ENCODE measurements at regions not wholly inside any gene's neighbourhood (a gene's known extent, or its start where the extent isn't known, plus 50 kb on each side); places are given as distances from the start of the nearest gene placed in this dataset.

DNA sequence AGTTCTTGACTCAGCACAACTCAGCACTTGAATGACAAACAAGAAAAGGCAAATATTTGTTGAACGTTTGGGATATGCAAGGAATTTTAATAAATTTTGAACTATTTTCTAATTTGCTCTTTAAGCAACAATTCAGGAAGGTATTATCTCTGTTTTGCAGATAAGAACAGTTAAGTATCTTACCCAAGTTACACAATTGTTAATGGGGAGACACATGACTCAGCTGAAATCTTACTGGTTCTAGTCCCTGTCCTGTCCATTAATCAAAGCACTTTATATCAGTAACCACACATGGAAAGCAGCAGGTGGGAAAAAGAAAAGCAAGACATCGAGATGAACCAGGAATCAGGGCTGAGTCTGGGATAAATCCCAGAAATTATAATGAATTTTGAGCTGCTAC, 493.9 kb upstream of the PIK3C3 start:
- Mint-ChIP-seq H3K27ac (ENCODE audit: unreplicated experiment) (no peak overlapping the region), H3K27me3 (ENCODE audit: low read depth, unreplicated experiment) (no peaks in the 10 kb centered on the region), H3K9me3 (ENCODE audit: unreplicated experiment) (no peaks in the 10 kb centered on the region), H3K36me3 (ENCODE audit: low read depth, unreplicated experiment) (no peaks in the 10 kb centered on the region), H3K4me3 (ENCODE audit: unreplicated experiment) (no peak overlapping the region), H3K4me1 (ENCODE audit: low read depth, unreplicated experiment) (peaks cover 1% of the 10 kb centered on the region)
- Histone ChIP-seq H2AFZ (ENCODE audit: low read depth, low read length) (no peak overlapping the region), H3K79me2 (ENCODE audit: insufficient read depth, low read length) (no peaks in the 10 kb centered on the region), H3K9ac (ENCODE audit: low read length) (no peak overlapping the region), H3K4me3 (ENCODE audit: insufficient read depth, low read depth, low read length) (no peak overlapping the region), H3K27ac (ENCODE audit: low read depth, low read length) (no peak overlapping the region), H3K36me3 (ENCODE audit: insufficient read depth, low read length) (no peaks in the 10 kb centered on the region), H3K4me2 (ENCODE audit: low read length) (no peak overlapping the region), H4K20me1 (ENCODE audit: insufficient read depth, low read length) (no peaks in the 10 kb centered on the region), H3K27me3 (ENCODE audit: insufficient read depth, low read length) (no peaks in the 10 kb centered on the region), H3K9me3 (ENCODE audit: insufficient read depth, low read depth, low read length) (no peaks in the 10 kb centered on the region), H3K4me1 (ENCODE audit: insufficient read depth, low read length) (no peaks in the 10 kb centered on the region)
- DNase-seq (ENCODE audit: low read depth) (no peak), FAIRE-seq (no peak)
- TF ChIP-seq EZH2 (IDR thresholded peaks at IDR 0.05; ENCODE audit: insufficient read depth, low read length) = no peak
- TF ChIP-seq, protein P1, sequence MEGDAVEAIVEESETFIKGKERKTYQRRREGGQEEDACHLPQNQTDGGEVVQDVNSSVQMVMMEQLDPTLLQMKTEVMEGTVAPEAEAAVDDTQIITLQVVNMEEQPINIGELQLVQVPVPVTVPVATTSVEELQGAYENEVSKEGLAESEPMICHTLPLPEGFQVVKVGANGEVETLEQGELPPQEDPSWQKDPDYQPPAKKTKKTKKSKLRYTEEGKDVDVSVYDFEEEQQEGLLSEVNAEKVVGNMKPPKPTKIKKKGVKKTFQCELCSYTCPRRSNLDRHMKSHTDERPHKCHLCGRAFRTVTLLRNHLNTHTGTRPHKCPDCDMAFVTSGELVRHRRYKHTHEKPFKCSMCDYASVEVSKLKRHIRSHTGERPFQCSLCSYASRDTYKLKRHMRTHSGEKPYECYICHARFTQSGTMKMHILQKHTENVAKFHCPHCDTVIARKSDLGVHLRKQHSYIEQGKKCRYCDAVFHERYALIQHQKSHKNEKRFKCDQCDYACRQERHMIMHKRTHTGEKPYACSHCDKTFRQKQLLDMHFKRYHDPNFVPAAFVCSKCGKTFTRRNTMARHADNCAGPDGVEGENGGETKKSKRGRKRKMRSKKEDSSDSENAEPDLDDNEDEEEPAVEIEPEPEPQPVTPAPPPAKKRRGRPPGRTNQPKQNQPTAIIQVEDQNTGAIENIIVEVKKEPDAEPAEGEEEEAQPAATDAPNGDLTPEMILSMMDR (IDR thresholded peaks at IDR 0.05; ENCODE audit: insufficient read depth, low read depth, low read length) = no peak

DNA sequence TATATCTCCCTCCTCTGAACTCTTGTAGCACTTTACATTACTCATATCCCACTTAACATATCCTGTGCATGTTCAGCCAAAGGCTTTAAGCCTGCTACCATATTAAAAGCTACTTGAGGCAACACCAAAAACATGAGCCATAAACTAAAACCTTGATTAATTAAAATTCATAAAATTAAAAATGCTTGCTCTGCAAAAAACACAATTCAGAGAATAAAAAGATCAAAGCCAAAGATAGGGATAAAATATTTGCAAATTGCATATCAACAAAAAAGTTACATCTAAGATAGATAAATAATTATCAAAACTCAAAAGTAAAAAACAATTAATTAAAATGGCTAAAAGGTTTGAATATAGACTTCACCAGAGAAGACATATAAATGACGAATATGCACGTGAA, 495.4 kb upstream of the PIK3C3 start:
- H3K4me2 ChIP-seq (ENCODE audit: low read length) = no peak overlapping the region
- no peak overlapping the region for H3K9ac ChIP-seq (ENCODE audit: low read length)
- no peaks in the 10 kb centered on the region for H3K27me3 ChIP-seq (ENCODE audit: insufficient read depth, low read length)
- H3K9me3 Mint-ChIP-seq (ENCODE audit: unreplicated experiment) = no peaks in the 10 kb centered on the region
- no peaks in the 10 kb centered on the region for H3K9me3 ChIP-seq (ENCODE audit: insufficient read depth, low read depth, low read length)
- no peaks in the 10 kb centered on the region for H3K4me1 Mint-ChIP-seq (ENCODE audit: low read depth, unreplicated experiment)
- no peak for DNase-seq (ENCODE audit: low read depth)
- no peak for FAIRE-seq
- no peaks in the 10 kb centered on the region for H3K4me1 ChIP-seq (ENCODE audit: insufficient read depth, low read length)
- no peak overlapping the region for H3K4me3 Mint-ChIP-seq (ENCODE audit: unreplicated experiment)
- no peak overlapping the region for H2AFZ ChIP-seq (ENCODE audit: low read depth, low read length)
- H3K4me3 ChIP-seq (ENCODE audit: insufficient read depth, low read depth, low read length) = no peak overlapping the region
- no peaks in the 10 kb centered on the region for H4K20me1 ChIP-seq (ENCODE audit: insufficient read depth, low read length)
- no peak overlapping the region for H3K27ac Mint-ChIP-seq (ENCODE audit: unreplicated experiment)
- no peak for TF ChIP-seq EZH2 (IDR thresholded peaks at IDR 0.05; ENCODE audit: insufficient read depth, low read length)
- TF ChIP-seq, protein P1 (IDR thresholded peaks at IDR 0.05; ENCODE audit: insufficient read depth, low read depth, low read length) = no peak
- no peaks in the 10 kb centered on the region for H3K36me3 Mint-ChIP-seq (ENCODE audit: low read depth, unreplicated experiment)
- H3K36me3 ChIP-seq (ENCODE audit: insufficient read depth, low read length) = no peaks in the 10 kb centered on the region
- H3K79me2 ChIP-seq (ENCODE audit: insufficient read depth, low read length) = no peaks in the 10 kb centered on the region
- H3K27me3 Mint-ChIP-seq (ENCODE audit: low read depth, unreplicated experiment) = no peaks in the 10 kb centered on the region
- H3K27ac ChIP-seq (ENCODE audit: low read depth, low read length) = no peak overlapping the region

DNA sequence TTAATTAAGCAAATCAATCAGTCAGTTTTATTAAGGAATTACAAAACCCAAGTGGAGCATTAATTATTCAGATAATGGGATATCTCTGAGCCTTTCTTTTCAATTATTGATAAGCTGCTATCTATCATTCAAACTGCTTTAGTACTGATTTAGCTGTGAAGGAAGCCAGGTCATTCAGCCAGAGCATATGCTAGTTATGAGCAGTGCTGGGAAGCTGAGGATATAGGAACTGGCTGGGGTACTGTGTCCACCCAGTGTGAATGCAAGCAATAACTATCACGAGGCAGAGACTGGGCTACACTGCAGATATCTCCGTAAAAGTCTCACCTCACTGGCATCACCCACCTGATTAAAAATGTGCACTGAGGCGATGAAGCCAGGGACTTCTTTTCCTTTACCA, 496.7 kb upstream of the PIK3C3 start:
- no peak for TF ChIP-seq EZH2 (IDR thresholded peaks at IDR 0.05; ENCODE audit: insufficient read depth, low read length)
- TF ChIP-seq, protein P1 (IDR thresholded peaks at IDR 0.05; ENCODE audit: insufficient read depth, low read depth, low read length) = no peak
- H3K9ac ChIP-seq (ENCODE audit: low read length) = no peak overlapping the region
- Mint-ChIP-seq H3K27ac (ENCODE audit: unreplicated experiment) (no peak overlapping the region), H3K4me1 (ENCODE audit: low read depth, unreplicated experiment) (no peaks in the 10 kb centered on the region), H3K4me3 (ENCODE audit: unreplicated experiment) (no peak overlapping the region), H3K27me3 (ENCODE audit: low read depth, unreplicated experiment) (no peaks in the 10 kb centered on the region), H3K9me3 (ENCODE audit: unreplicated experiment) (no peaks in the 10 kb centered on the region), H3K36me3 (ENCODE audit: low read depth, unreplicated experiment) (no peaks in the 10 kb centered on the region)
- no peak for FAIRE-seq
- H3K4me3 ChIP-seq (ENCODE audit: insufficient read depth, low read depth, low read length) = no peak overlapping the region
- H3K79me2 ChIP-seq (ENCODE audit: insufficient read depth, low read length) = no peaks in the 10 kb centered on the region
- no peak overlapping the region for H2AFZ ChIP-seq (ENCODE audit: low read depth, low read length)
- no peaks in the 10 kb centered on the region for H3K4me1 ChIP-seq (ENCODE audit: insufficient read depth, low read length)
- H3K36me3 ChIP-seq (ENCODE audit: insufficient read depth, low read length) = no peaks in the 10 kb centered on the region
- DNase-seq (ENCODE audit: low read depth) = no peak
- no peaks in the 10 kb centered on the region for H3K27me3 ChIP-seq (ENCODE audit: insufficient read depth, low read length)
- no peaks in the 10 kb centered on the region for H4K20me1 ChIP-seq (ENCODE audit: insufficient read depth, low read length)
- no peaks in the 10 kb centered on the region for H3K9me3 ChIP-seq (ENCODE audit: insufficient read depth, low read depth, low read length)
- no peak overlapping the region for H3K27ac ChIP-seq (ENCODE audit: low read depth, low read length)
- H3K4me2 ChIP-seq (ENCODE audit: low read length) = no peak overlapping the region
